ENCODE measurements at regions not wholly inside any gene's neighbourhood (a gene's known extent, or its start where the extent isn't known, plus 50 kb on each side); places are given as distances from the start of the nearest gene placed in this dataset.
"Not testable (repeated sequence)": the region's sequence is repeated elsewhere in the genome, so short reads cannot be mapped to it uniquely, and the experiment has no call there.

GRCh38 chr1:60845659-60846058 is 236.7 kb upstream of the NFIA start:
- in situ Hi-C loops (cut with MboI; ENCODE audit: low pct_unique_long_range_greater_than_20kb, low sequenced_read_pairs): not testable (repeated sequence)

DNA sequence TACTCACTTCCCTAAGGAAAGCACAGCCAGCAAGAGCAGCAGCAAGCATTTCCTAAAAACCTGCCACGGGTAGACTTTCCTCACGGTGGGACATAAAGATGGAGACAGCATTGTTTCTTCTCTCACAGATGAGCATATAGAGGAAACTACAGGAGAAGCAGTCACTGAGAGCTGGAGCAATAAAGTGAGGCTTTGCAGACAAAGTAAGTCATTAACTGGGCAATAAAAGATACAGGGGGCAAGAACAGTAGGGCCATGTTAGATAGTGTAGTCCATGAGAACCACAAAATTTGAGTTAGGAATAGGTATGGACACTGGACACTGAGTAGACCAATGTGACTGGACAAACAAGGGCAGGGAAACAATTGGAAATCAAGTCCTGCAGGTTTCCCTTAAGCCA is 240.1 kb upstream of the NFIA start:
- in situ Hi-C loops (cut with MboI; ENCODE audit: low pct_unique_long_range_greater_than_20kb, low sequenced_read_pairs): no loop called here
- DNase-seq: no peak

More at GRCh38 chr1:60845659-60846058, 236.7 kb upstream of the NFIA start:
- not testable (repeated sequence) for DNase-seq

DNA sequence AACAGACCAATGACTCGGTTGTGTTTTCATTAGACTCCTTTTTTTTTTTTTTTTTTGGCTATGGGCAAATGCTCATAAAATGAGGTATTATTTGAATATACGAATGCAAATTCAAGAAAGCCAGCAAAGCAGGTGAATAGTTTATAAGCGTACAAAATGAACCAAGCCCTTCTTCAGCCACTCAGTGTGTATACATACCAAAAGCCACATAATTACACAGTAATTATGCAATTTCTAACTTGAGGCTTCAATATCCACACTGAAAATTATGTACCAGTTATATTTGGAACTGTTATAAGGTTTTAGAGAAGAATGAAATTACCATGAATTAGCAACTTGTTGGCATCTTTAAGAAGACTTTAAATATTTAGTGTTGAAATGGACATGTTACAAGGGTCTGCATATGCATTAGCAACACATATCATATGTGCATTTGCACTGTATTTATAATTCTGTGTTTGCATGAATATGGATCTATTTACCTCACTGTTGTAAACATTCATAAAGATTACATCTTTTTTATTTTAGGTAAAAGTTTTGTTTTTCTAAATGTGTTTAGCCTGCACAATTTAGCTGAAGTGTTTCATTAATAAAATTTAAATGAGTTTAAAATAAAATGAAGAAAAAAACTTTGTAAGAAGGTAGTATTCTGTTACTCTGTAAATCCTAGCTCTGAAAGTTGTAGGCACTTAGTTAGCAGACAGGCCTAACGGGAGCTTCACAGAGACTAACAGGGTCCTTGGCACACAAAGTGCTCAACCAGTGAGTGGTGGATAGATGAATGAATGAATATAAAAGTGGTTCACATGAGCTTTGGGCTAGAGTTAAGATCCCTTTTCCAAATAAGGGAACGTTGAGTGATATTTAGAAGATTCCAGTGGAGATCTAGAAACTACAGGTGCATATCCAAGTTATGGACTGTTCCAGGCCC is 241.0 kb upstream of the NFIA start:
- in situ Hi-C loops (cut with MboI; ENCODE audit: low pct_unique_long_range_greater_than_20kb, low sequenced_read_pairs): no loop called here
- no peak for DNase-seq

DNA sequence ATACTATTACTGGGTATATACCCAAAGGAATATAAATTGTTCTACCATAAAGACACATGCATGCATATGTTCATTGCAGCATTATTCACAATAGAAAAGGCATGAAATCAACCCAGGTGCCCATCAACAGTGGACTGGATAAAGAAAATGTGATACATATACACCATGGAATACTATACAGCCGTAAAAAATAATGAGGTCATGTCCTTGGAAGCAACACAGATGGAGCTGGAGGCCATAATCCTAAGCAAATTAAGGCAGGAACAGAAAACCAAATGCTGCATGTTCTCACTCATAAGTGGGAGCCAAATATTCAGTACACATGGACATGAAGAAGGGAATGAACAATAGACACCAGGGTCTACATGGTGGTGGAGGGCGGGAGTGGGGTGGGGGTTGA is 241.9 kb upstream of the NFIA start:
- in situ Hi-C loops (cut with MboI; ENCODE audit: low pct_unique_long_range_greater_than_20kb, low sequenced_read_pairs); DNase-seq: not testable (repeated sequence)

GRCh38 chr1:60835649-60836048 is 246.7 kb upstream of the NFIA start:
- in situ Hi-C loops (cut with MboI; ENCODE audit: low pct_unique_long_range_greater_than_20kb, low sequenced_read_pairs): no loop called here
- DNase-seq: no peak

- DNase-seq: no peak
- in situ Hi-C loops (cut with MboI; ENCODE audit: low pct_unique_long_range_greater_than_20kb, low sequenced_read_pairs): no loop called here
Observed at GRCh38 chr1:60833173-60833572, 249.2 kb upstream of the NFIA start.

DNA sequence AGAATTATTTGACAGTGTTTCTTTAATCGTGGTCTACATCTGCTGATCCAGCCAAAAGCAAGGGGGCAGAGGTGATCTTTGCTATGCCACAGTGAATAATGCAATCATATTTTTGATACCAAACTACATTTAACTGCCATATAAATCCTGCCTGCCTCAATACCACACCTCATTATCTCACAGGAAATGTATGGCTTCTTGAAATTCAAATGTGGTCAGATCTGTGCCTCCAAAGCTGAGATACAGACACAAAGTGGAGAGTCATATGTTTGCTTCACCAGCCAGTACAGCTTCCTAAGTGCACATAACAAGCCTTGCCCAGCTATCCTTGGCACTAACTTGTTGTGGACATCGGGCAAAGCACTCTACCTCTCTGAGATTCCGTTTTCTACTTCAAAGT is 250.0 kb upstream of the NFIA start:
- no peak for DNase-seq
- in situ Hi-C loops (cut with MboI; ENCODE audit: low pct_unique_long_range_greater_than_20kb, low sequenced_read_pairs): no loop called here

DNA sequence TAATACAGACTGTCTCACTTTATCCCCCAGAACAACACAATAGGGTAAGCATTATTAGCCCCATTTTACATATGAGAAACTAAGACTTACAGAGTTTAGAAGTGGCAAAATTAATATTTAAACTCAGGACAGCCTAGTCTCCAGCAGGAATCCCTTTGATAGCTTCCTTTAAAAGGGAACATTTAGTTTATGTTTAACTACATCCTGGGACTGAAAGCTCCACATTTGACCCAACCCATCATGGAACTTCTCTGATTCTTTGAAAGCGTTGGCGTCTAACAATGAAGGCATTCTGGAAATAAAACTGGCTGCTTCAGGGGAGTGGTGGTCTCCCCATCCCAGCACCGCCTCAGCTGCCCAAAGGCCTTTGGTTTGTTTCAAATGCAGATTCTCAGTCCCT is 250.6 kb upstream of the NFIA start:
- in situ Hi-C loops (cut with MboI; ENCODE audit: low pct_unique_long_range_greater_than_20kb, low sequenced_read_pairs): no loop called here
- DNase-seq: no peak

DNA sequence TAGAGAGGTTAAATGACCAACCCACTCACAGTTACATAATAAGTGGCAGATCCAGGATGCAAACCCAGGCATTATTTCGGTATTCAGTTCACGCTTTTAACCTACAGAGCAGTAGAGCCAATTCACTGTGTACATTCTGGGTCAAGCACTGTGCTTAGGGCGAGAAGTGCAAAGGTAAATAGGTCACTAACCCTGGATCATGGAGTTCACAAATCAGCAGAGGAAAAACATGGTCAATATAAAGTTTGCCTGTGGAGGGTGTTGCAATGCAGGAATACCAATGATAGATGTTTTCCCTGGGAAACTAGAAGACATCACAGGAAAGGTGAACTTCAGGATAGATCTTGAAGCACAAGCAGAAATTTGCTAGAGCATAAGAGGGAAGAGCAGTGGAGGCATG is 253.4 kb upstream of the NFIA start:
- no peak for DNase-seq
- in situ Hi-C loops (cut with MboI; ENCODE audit: low pct_unique_long_range_greater_than_20kb, low sequenced_read_pairs): no loop called here

DNA sequence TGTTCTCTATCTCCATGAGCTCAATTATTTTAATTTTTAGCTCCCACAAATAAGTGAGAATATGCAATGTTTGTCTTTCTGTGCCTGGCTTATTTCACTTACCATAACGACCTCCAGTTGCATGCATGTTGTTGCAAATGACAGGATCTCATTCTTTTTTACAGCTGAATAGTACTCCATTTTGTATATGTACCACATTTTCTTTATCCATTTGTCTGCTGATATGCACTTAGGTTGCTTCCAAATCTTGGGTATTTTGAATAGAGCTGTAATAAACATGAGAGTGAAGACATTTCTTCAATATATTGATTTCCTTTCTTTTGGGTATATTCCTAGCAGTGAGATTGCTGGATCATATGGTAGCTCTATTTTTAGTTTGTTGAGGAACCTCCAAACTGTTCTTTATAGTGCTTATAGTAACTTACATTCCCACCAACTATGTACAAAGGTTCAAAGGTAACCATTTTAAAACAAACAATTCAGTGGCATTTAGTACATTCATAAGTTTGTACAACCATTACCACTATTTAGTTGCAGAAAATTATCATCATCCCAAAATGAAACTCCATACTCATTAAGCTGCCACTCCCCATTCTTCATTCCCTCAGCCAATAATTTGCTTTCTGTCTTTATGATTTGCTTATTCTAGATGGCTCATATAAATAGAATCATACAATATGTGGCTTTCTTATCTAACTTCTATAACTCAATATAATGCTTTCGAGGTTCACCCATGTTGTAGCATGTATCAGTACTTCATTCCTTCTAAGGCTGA is 255.9 kb upstream of the NFIA start:
- DNase-seq: no peak
- in situ Hi-C loops (cut with MboI; ENCODE audit: low pct_unique_long_range_greater_than_20kb, low sequenced_read_pairs): no loop called here

DNA sequence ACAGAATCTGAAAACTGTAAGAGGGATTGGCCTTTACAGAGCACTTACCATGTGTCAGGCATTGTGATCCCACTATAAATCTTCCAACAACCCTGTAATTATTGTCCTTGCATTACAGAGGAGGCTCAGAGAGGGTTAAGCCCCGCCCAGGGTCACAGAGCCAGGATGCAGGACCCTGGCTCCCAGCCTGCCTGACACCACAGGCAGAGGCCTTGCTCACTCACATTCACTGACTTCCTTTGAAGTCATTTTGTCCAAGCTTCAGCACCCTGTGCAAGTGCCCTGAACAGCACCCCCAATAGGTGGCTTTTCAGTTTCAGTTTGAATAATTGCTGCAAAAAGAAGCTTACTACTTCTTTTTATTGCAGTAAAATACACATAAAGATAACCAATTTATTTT is 256.8 kb upstream of the NFIA start:
- in situ Hi-C loops (cut with MboI; ENCODE audit: low pct_unique_long_range_greater_than_20kb, low sequenced_read_pairs): no loop called here
- DNase-seq: no peak

GRCh38 chr1:60823151-60823550 is 259.2 kb upstream of the NFIA start:
- in situ Hi-C loops (cut with MboI; ENCODE audit: low pct_unique_long_range_greater_than_20kb, low sequenced_read_pairs): no loop called here
- no peak for DNase-seq

- DNase-seq: no peak
- in situ Hi-C loops (cut with MboI; ENCODE audit: low pct_unique_long_range_greater_than_20kb, low sequenced_read_pairs): no loop called here
Observed at GRCh38 chr1:60822252-60822651, 260.1 kb upstream of the NFIA start.

DNA sequence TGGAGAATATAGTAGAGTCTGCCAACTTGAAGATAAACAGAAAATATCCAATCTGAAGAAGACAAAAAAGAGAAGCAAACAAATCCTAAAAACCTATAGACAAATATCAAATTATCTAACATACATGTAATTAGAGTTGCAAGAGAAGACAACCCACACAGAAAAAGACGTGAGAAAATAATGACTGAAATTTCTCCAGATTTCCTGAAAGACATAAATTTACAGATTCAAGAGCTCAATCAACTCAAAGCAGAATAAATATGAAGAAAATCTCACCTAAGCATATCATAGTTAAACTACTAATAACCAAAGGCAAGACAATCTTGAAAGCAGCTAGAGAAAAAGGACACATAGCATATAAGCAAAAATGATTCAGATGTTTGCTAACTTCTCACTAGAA is 261.2 kb upstream of the NFIA start:
- in situ Hi-C loops (cut with MboI; ENCODE audit: low pct_unique_long_range_greater_than_20kb, low sequenced_read_pairs): no loop called here
- no peak for DNase-seq

DNA sequence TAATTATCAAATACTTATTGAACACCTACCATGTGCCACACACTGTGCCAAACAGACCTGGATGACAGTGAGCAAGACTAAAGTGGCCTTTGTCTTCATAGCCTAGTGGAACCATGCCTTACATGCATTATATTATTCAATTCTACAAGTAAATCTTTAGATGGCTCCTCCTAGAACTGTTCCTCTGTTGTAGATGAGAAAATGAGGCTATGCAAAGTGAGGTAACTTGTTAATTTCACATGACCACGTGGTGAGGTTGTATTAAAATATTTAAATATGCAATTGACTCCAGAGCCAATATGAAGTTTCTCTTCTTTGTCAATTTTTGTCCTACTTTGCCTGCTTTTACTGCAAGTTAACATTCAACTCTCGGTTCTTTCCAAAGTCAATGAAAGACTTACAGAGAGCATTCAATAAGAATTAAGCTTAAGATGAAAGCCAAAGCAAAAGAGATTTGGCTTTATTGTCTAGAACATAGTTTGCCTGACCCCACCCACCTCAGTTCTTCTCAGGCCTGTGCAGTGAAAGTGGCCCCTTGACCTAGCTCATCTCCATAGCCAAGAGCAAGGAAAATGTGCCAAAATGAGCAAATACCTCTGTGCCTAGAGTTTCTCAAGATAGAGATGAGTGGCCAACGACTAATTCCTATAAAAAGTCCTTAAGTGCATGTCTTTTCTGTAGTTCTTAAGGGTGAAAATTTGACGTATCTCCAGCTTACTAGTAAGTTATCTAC is 263.2 kb upstream of the NFIA start:
- in situ Hi-C loops (cut with MboI; ENCODE audit: low pct_unique_long_range_greater_than_20kb, low sequenced_read_pairs): no loop called here
- no peak for DNase-seq

DNA sequence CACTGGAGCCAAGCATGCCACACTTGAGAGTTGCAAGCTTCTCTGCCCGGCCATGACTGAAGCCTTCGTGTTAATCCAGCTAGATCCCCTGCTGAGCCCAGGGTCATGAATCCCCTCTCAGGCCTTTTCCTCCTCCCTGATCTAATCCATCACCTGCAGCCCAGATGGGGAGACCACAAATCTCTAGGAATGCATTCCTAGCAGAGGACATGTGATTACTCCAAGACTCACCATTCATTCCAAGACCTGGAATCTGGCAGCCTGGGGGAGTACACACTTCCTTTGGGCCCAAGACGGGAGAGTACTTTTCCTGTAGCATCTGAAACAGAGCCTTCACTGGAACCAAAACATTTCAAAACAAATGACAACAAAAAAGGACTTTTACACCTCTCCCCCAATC is 269.3 kb upstream of the NFIA start:
- in situ Hi-C loops (cut with MboI; ENCODE audit: low pct_unique_long_range_greater_than_20kb, low sequenced_read_pairs): no loop called here
- DNase-seq: no peak

DNA sequence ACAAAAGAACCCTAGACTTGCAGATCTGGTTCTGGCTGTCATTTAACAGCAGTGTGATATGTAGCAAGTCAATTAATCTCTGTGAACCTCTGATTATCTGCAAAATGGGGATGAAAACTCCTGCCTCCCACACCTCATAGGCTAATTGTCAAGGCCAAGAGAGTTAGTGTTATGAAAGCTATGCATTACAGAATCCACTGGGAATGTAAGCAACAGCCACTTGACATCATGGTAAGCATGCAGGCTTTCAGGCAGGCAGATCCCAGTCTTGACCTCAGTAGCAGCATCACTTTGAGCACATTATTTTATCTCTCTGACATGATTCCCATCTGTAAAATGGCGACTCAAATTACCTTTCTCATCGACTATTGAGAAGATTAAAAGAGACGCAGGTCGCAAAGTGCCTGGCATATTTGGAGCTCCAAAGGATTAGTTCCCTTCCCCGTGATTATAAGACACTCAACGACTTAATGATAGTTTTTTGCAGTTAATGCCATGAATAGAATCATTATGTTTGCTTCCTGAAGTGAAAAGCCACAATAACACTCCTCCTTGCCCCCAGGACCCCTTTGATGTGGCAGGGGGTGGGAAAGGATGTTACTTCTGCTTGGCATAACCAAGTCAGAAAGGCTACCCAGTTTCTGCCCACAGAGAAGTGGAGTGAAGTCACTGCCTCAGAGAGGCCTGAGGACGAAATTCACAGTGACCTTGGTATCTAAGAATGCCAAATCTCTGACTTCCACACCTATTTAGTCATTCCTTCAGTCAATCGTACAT is 273.0 kb upstream of the NFIA start:
- DNase-seq: no peak
- in situ Hi-C loops (cut with MboI; ENCODE audit: low pct_unique_long_range_greater_than_20kb, low sequenced_read_pairs): no loop called here

- in situ Hi-C loops (cut with MboI; ENCODE audit: low pct_unique_long_range_greater_than_20kb, low sequenced_read_pairs): no loop called here
- no peak for DNase-seq
Observed at GRCh38 chr1:60808676-60809075, 273.7 kb upstream of the NFIA start.

DNA sequence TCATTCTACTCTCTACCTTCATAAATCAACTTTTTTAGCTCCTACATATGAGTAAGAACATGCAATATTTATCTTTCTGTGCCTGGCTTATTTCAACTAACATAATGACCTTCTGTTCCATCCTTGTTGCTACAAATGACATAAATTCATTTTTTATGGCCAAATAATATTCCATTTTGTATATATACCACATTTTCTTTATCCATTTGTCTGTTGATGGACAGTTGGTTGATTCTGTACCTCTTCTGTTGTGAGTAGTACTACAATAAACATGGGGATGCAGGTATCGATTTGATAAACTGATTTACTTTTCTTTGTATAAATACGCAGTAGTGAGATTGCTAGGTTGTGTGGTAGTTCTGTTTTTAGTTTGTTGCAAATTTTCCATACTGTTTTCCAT is 279.5 kb upstream of the NFIA start:
- no peak for DNase-seq
- in situ Hi-C loops (cut with MboI; ENCODE audit: low pct_unique_long_range_greater_than_20kb, low sequenced_read_pairs): no loop called here

All from KBM-7 (cell line).